ENCODE measurements at regions not wholly inside any gene's neighbourhood (a gene's known extent, or its start where the extent isn't known, plus 50 kb on each side); places are given as distances from the start of the nearest gene placed in this dataset.

- Histone ChIP-seq H3K9me3 (ENCODE audit: insufficient read depth, low read depth) (no peaks in the 10 kb centered on the region; the same call in 1 of the 2 replicates), H3K4me3 (no peak overlapping the region), H3F3A (ENCODE audit: insufficient read depth, low read depth) (no peaks in the 10 kb centered on the region), H3K36me3 (ENCODE audit: low read depth) (no peaks in the 10 kb centered on the region), H3K4me2 (no peak overlapping the region), H4K20me1 (ENCODE audit: insufficient read depth) (no peaks in the 10 kb centered on the region), H3K27ac (no peak overlapping the region), H3K79me2 (ENCODE audit: low read depth) (no peaks in the 10 kb centered on the region), H3K27me3 (ENCODE audit: insufficient read depth, low read depth) (no peaks in the 10 kb centered on the region), H3K4me1 (replicated peaks; ENCODE audit: insufficient read depth) (no peaks in the 10 kb centered on the region), H3K9me2 (ENCODE audit: insufficient read depth) (no peaks in the 10 kb centered on the region), H2AFZ (no peak overlapping the region; the same call in 1 of the 2 replicates)
- TF ChIP-seq EZH2 (IDR thresholded peaks at IDR 0.05; ENCODE audit: low read depth) (no peak), CTCF (conservative IDR thresholded peaks at IDR 0.05) (no peak)
- POLR2A ChIA-PET (ENCODE audit: unreplicated experiment) = no interaction called here
- intact Hi-C loops (cut with micrococcal nuclease; ENCODE audit: unreplicated experiment) = no loop called here
- no peak for DNase-seq
- no TSS peak for BruUV-seq (replicated peaks)
- CTCF ChIA-PET = no interaction called here
Measured at GRCh38 chr1:193473932-193474331, 287.5 kb upstream of the B3GALT2 start.

GRCh38 chr1:193472838-193473398 lies 286.5 kb upstream of the B3GALT2 start:
- ChIA-PET CTCF (no interaction called here), POLR2A (ENCODE audit: unreplicated experiment) (no interaction called here)
- Histone ChIP-seq H3K9me3 (ENCODE audit: insufficient read depth, low read depth) (no peaks in the 10 kb centered on the region; the same call in 1 of the 2 replicates), H3K9me2 (ENCODE audit: insufficient read depth) (no peaks in the 10 kb centered on the region), H3K4me3 (no peak overlapping the region), H3K4me1 (replicated peaks; ENCODE audit: insufficient read depth) (no peaks in the 10 kb centered on the region), H4K20me1 (ENCODE audit: insufficient read depth) (no peaks in the 10 kb centered on the region), H3K79me2 (ENCODE audit: low read depth) (no peaks in the 10 kb centered on the region), H2AFZ (no peak overlapping the region), H3K27me3 (ENCODE audit: insufficient read depth, low read depth) (no peaks in the 10 kb centered on the region), H3F3A (ENCODE audit: insufficient read depth, low read depth) (no peaks in the 10 kb centered on the region), H3K27ac (no peak overlapping the region), H3K36me3 (ENCODE audit: low read depth) (no peaks in the 10 kb centered on the region), H3K4me2 (no peak overlapping the region)
- BruUV-seq (replicated peaks) = no TSS peak
- no peak for DNase-seq
- intact Hi-C loops (cut with micrococcal nuclease; ENCODE audit: unreplicated experiment) = no loop called here
- TF ChIP-seq EZH2 (IDR thresholded peaks at IDR 0.05; ENCODE audit: low read depth) (no peak), CTCF (conservative IDR thresholded peaks at IDR 0.05) (no peak)

- H4K20me1 ChIP-seq (ENCODE audit: insufficient read depth) = no peaks in the 10 kb centered on the region
- no peaks in the 10 kb centered on the region; the same call in 1 of the 2 replicates for H3K9me3 ChIP-seq (ENCODE audit: insufficient read depth, low read depth)
- H3K4me3 ChIP-seq = no peak overlapping the region
- no peak overlapping the region for H2AFZ ChIP-seq
- H3K79me2 ChIP-seq (ENCODE audit: low read depth) = no peaks in the 10 kb centered on the region
- H3K36me3 ChIP-seq (ENCODE audit: low read depth) = no peaks in the 10 kb centered on the region
- H3K4me2 ChIP-seq = no peak overlapping the region
- no peaks in the 10 kb centered on the region for H3K27me3 ChIP-seq (ENCODE audit: insufficient read depth, low read depth)
- intact Hi-C loops (cut with micrococcal nuclease; ENCODE audit: unreplicated experiment) = no loop called here
- TF ChIP-seq EZH2 (IDR thresholded peaks at IDR 0.05; ENCODE audit: low read depth) (no peak), CTCF (conservative IDR thresholded peaks at IDR 0.05) (no peak)
- DNase-seq = no peak
- H3K4me1 ChIP-seq (replicated peaks; ENCODE audit: insufficient read depth) = no peaks in the 10 kb centered on the region
- ChIA-PET POLR2A (ENCODE audit: unreplicated experiment) (no interaction called here), CTCF (no interaction called here)
- H3K27ac ChIP-seq = no peak overlapping the region
- no TSS peak for BruUV-seq (replicated peaks)
- no peaks in the 10 kb centered on the region for H3F3A ChIP-seq (ENCODE audit: insufficient read depth, low read depth)
- no peaks in the 10 kb centered on the region for H3K9me2 ChIP-seq (ENCODE audit: insufficient read depth)
Measured at GRCh38 chr1:193472430-193472829, 286.0 kb upstream of the B3GALT2 start.

Data from PC-9 (cell line).